ENCODE measurements at regions not wholly inside any gene's neighbourhood (a gene's known extent, or its start where the extent isn't known, plus 50 kb on each side); places are given as distances from the start of the nearest gene placed in this dataset.

GRCh38 chr9:36728651-36729520 lies 156.2 kb downstream of the MELK start:
- intact Hi-C loops (cut with DNase I; ENCODE audit: low total_unique reads) = no loop called here
- 26 to 32% (median 29%) methylated on average over 5 of the region's 5 CpGs for WGBS, 5 donors
- H3K4me3 ChIP-seq = no peak overlapping the region
- DNase-seq = peak; percentile 69 to 86
- no peak overlapping the region for H3K27ac ChIP-seq
- TF ChIP-seq CTCF (IDR thresholded peaks at IDR 0.05) (peak in 2 of 7 experiments; percentile 22 to 53), EP300 (IDR thresholded peaks at IDR 0.05) (no peak), POLR2A (IDR thresholded peaks at IDR 0.05) (no peak)
- no peaks in the 10 kb centered on the region for H3K4me1 ChIP-seq
- no peaks in the 10 kb centered on the region for H3K9me3 ChIP-seq
- peaks cover 0 to 10% (median 0%) of the 10 kb centered on the region in 3 donors for H3K27me3 ChIP-seq
- no peaks in the 10 kb centered on the region for H3K36me3 ChIP-seq

GRCh38 chr9:36729906-36730305 lies 157.2 kb downstream of the MELK start:
- Histone ChIP-seq H3K27ac (no peak overlapping the region), H3K27me3 (peaks cover 0 to under 1% (median 0%) of the 10 kb centered on the region in 3 donors), H3K4me1 (no peaks in the 10 kb centered on the region), H3K9me3 (no peaks in the 10 kb centered on the region), H3K36me3 (no peaks in the 10 kb centered on the region), H3K4me3 (no peak overlapping the region)
- DNase-seq = no peak
- no peak for TF ChIP-seq EP300 (IDR thresholded peaks at IDR 0.05)
- no peak for TF ChIP-seq CTCF (IDR thresholded peaks at IDR 0.05)
- TF ChIP-seq POLR2A (IDR thresholded peaks at IDR 0.05) = no peak
- TF ChIP-seq POLR2AphosphoS5 (IDR thresholded peaks at IDR 0.05) = no peak
- intact Hi-C loops (cut with DNase I; ENCODE audit: low total_unique reads) = no loop called here
- 70 to 85% (median 73%) methylated on average over 2 of the region's 2 CpGs for WGBS, 5 donors

GRCh38 chr9:36730414-36730813 lies 157.7 kb downstream of the MELK start:
- no peak overlapping the region for H3K4me3 ChIP-seq
- peaks cover 0 to 5% (median 0%) of the 10 kb centered on the region in 3 donors for H3K27me3 ChIP-seq
- no peaks in the 10 kb centered on the region for H3K9me3 ChIP-seq
- no peak for DNase-seq
- H3K27ac ChIP-seq = no peak overlapping the region
- intact Hi-C loops (cut with DNase I; ENCODE audit: low total_unique reads) = no loop called here
- WGBS, 5 donors = 80 to 88% (median 81%) methylated on average over 5 of the region's 5 CpGs
- no peak for TF ChIP-seq CTCF (IDR thresholded peaks at IDR 0.05)
- no peak for TF ChIP-seq POLR2AphosphoS5 (IDR thresholded peaks at IDR 0.05)
- TF ChIP-seq EP300 (IDR thresholded peaks at IDR 0.05) = no peak
- TF ChIP-seq POLR2A (IDR thresholded peaks at IDR 0.05) = no peak
- H3K36me3 ChIP-seq = no peaks in the 10 kb centered on the region
- H3K4me1 ChIP-seq = no peaks in the 10 kb centered on the region

GRCh38 chr9:36731068-36731956 lies 158.6 kb downstream of the MELK start:
- H3K9me3 ChIP-seq = no peaks in the 10 kb centered on the region
- peaks cover 0 to 12% (median 3%) of the 10 kb centered on the region in 3 donors for H3K27me3 ChIP-seq
- TF ChIP-seq POLR2AphosphoS5 (IDR thresholded peaks at IDR 0.05) (no peak), CTCF (IDR thresholded peaks at IDR 0.05) (no peak), EP300 (IDR thresholded peaks at IDR 0.05) (no peak), POLR2A (IDR thresholded peaks at IDR 0.05) (no peak)
- no peaks in the 10 kb centered on the region for H3K36me3 ChIP-seq
- DNase-seq = no peak
- no peak overlapping the region for H3K27ac ChIP-seq
- intact Hi-C loops (cut with DNase I; ENCODE audit: low total_unique reads) = no loop called here
- H3K4me3 ChIP-seq = no peak overlapping the region
- no peaks in the 10 kb centered on the region for H3K4me1 ChIP-seq
- WGBS, 5 donors = 65 to 76% (median 72%) methylated on average over 10 of the region's 10 CpGs

Data from stomach (tissue), 8 donors.